Ectodermal cell (in vitro differentiated cells): ENCODE measurements at regions not wholly inside any gene's neighbourhood (a gene's known extent, or its start where the extent isn't known, plus 50 kb on each side); places are given as distances from the start of the nearest gene placed in this dataset.

Experiments used
- H3K27ac ChIP-seq: 2 replicates; pipeline ENCODE4 v1.7.0; 2013; ENCODE audit warnings: mild to moderate bottlenecking, low read depth, low read length; ENCODE audit not compliant: insufficient read depth, poor library complexity, severe bottlenecking
- H3K27me3 ChIP-seq: 2 replicates; pipeline ENCODE4 v1.7.0; 2013; ENCODE audit warnings: mild to moderate bottlenecking, low read length; ENCODE audit not compliant: insufficient read depth, control insufficient read depth, poor library complexity, severe bottlenecking
- H3K36me3 ChIP-seq: one replicate; pipeline ENCODE4 v1.7.0; 2013; ENCODE audit warnings: low read length; ENCODE audit not compliant: control insufficient read depth, insufficient read depth
- H3K4me1 ChIP-seq: one replicate; pipeline ENCODE4 v1.7.0; 2013; ENCODE audit warnings: low read length; ENCODE audit not compliant: control insufficient read depth, insufficient read depth
- H3K4me3 ChIP-seq: 2 replicates; pipeline ENCODE4 v1.7.0; 2013; ENCODE audit warnings: low read depth, low read length, control low read depth; ENCODE audit not compliant: insufficient read depth
- H3K9me3 ChIP-seq: 2 replicates; pipeline ENCODE4 v1.7.0; 2013; ENCODE audit warnings: mild to moderate bottlenecking, low read length, moderate library complexity; ENCODE audit not compliant: control insufficient read depth
- WGBS, 2 experiments: methylation state at CpG; one replicate each; pipeline ENCODE4 v1.1.7; 2013; ENCODE audit warnings: missing lambda C conversion rate in 2 of 2; 5-methylcytosine and 5-hydroxymethylcytosine counted together

- H3K27me3 ChIP-seq = no peaks in the 10 kb centered on the region
- H3K36me3 ChIP-seq = no peaks in the 10 kb centered on the region
- no peaks in the 10 kb centered on the region for H3K9me3 ChIP-seq
- no peak overlapping the region for H3K27ac ChIP-seq
- H3K4me1 ChIP-seq = no peaks in the 10 kb centered on the region
- no peak overlapping the region for H3K4me3 ChIP-seq
- WGBS, 2 experiments = 73 to 82% methylated on average over 2 of the region's 2 CpGs
Measured at GRCh38 chr4:14035076-14035475, 407.6 kb upstream of the BOD1L1 start.

GRCh38 chr4:14043203-14043602 lies 415.7 kb upstream of the BOD1L1 start:
- no peaks in the 10 kb centered on the region for H3K27me3 ChIP-seq
- H3K4me1 ChIP-seq = peaks cover 4% of the 10 kb centered on the region
- no peak overlapping the region for H3K27ac ChIP-seq
- no peaks in the 10 kb centered on the region for H3K9me3 ChIP-seq
- H3K4me3 ChIP-seq = no peak overlapping the region
- H3K36me3 ChIP-seq = no peaks in the 10 kb centered on the region

GRCh38 chr4:14046642-14047041 lies 419.1 kb upstream of the BOD1L1 start:
- no peak overlapping the region for H3K4me3 ChIP-seq
- H3K36me3 ChIP-seq = no peaks in the 10 kb centered on the region
- no peaks in the 10 kb centered on the region for H3K9me3 ChIP-seq
- no peak overlapping the region for H3K27ac ChIP-seq
- H3K4me1 ChIP-seq = peaks cover 4% of the 10 kb centered on the region
- no peaks in the 10 kb centered on the region for H3K27me3 ChIP-seq

GRCh38 chr4:14047840-14048239 lies 420.3 kb upstream of the BOD1L1 start:
- Histone ChIP-seq H3K9me3 (no peaks in the 10 kb centered on the region), H3K27ac (no peak overlapping the region), H3K36me3 (no peaks in the 10 kb centered on the region), H3K27me3 (no peaks in the 10 kb centered on the region), H3K4me1 (peaks cover 4% of the 10 kb centered on the region), H3K4me3 (no peak overlapping the region)
- 86 to 91% methylated on average over 1 of the region's 1 CpG for WGBS, 2 experiments

DNA sequence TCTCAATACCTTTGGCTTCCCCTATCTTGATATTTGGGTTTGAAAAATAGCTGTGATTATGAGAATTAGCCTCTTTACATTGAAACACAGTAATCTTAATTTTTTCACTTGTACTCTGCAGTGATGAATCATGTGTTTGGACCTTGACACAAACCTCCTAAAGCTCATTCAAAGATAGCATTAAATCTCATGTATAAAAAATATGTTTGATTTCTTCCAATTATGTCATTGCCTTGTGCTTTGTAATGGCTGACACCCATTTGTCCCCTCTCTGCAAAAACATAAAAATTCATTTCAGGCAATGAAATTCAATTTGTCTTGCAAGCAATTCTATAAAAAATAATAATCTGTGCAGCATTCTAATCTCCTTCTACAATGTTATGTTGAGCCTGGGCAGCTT lies 422.4 kb upstream of the BOD1L1 start:
- Histone ChIP-seq H3K9me3 (no peaks in the 10 kb centered on the region), H3K36me3 (no peaks in the 10 kb centered on the region), H3K4me3 (no peak overlapping the region), H3K4me1 (peaks cover 4% of the 10 kb centered on the region), H3K27ac (no peak overlapping the region), H3K27me3 (no peaks in the 10 kb centered on the region)

DNA sequence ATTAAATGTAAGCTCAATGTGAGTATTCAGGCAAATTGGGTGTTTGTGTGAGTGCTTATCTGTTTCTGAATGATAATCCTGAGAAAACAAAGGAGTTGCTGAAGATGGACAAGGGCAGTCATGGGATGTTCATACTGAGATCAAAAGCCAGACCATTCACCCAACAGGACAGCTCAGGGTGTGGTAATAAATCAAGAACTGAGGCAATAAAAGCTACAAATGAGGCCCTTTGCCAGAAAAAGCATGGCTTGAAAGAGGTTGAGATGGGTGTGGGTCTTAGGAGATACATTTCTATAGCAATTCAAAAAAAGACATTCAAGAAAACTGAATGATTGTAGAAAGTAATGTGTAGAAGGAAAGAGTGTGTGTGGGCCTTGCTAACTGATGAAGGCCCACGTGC lies 425.8 kb upstream of the BOD1L1 start:
- H3K36me3 ChIP-seq = no peaks in the 10 kb centered on the region
- 85 to 89% methylated on average over 1 of the region's 1 CpG for WGBS, 2 experiments
- no peak overlapping the region for H3K4me3 ChIP-seq
- no peaks in the 10 kb centered on the region for H3K9me3 ChIP-seq
- no peaks in the 10 kb centered on the region for H3K4me1 ChIP-seq
- H3K27me3 ChIP-seq = no peaks in the 10 kb centered on the region
- no peak overlapping the region for H3K27ac ChIP-seq

- Histone ChIP-seq H3K4me3 (no peak overlapping the region), H3K4me1 (no peaks in the 10 kb centered on the region), H3K27ac (no peak overlapping the region), H3K36me3 (no peaks in the 10 kb centered on the region), H3K9me3 (no peaks in the 10 kb centered on the region), H3K27me3 (no peaks in the 10 kb centered on the region)
- WGBS, 2 experiments = 70 to 96% methylated on average over 1 of the region's 1 CpG
Measured at GRCh38 chr4:14054391-14054790, 426.9 kb upstream of the BOD1L1 start.

- H3K9me3 ChIP-seq = no peaks in the 10 kb centered on the region
- H3K27ac ChIP-seq = no peak overlapping the region
- no peaks in the 10 kb centered on the region for H3K36me3 ChIP-seq
- H3K4me3 ChIP-seq = no peak overlapping the region
- H3K4me1 ChIP-seq = no peaks in the 10 kb centered on the region
- H3K27me3 ChIP-seq = no peaks in the 10 kb centered on the region
- WGBS, 2 experiments = 69 to 93% methylated on average over 3 to 4 of the region's 4 CpGs
Measured at GRCh38 chr4:14059006-14059405, 431.5 kb upstream of the BOD1L1 start.

DNA sequence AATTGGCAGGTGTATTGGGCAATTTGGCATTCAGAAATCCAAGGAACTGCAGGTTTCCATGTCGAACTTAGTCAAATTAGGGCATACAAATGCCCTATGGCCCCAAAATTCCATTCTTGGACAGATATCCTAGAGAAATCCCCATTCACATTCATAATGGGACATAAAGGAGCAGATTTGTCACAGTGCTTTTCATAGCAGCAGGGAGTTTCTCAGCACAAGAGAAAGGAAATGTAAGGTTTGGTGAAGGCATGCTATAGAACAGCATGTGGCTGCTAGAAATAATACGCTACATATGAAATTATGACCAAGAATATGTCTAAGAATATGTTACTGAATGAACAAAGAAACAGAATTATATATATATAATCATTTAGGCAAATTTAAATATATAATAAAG lies 437.5 kb upstream of the BOD1L1 start:
- Histone ChIP-seq H3K4me1 (peaks cover 8% of the 10 kb centered on the region), H3K4me3 (no peak overlapping the region), H3K27ac (no peak overlapping the region), H3K9me3 (no peaks in the 10 kb centered on the region), H3K36me3 (no peaks in the 10 kb centered on the region), H3K27me3 (no peaks in the 10 kb centered on the region)
- 19 to 66% methylated on average over 1 to 2 of the region's 2 CpGs for WGBS, 2 experiments

DNA sequence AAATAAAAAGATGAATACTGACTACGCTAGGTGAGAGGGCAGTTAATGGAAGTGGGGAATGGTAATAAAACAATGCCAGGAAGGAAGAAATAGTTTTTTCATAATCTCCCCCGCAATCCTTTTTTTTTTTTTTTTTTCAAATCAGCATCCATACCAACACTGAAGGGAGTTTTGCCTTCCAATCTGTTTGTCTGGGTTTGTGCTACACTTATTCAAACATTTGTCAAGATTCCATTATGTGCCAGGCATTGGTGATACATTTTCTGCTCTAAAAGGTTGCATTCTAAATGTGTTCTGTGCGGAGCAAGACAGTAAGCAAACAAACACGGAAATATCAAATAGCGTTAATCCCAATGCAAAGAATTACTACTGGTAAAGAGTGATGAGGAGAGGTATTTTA lies 437.9 kb upstream of the BOD1L1 start:
- H3K36me3 ChIP-seq = no peaks in the 10 kb centered on the region
- no peak overlapping the region for H3K27ac ChIP-seq
- no peaks in the 10 kb centered on the region for H3K9me3 ChIP-seq
- H3K4me3 ChIP-seq = no peak overlapping the region
- 90 to 91% methylated on average over 3 to 5 of the region's 5 CpGs for WGBS, 2 experiments
- H3K4me1 ChIP-seq = peaks cover 8% of the 10 kb centered on the region
- no peaks in the 10 kb centered on the region for H3K27me3 ChIP-seq

DNA sequence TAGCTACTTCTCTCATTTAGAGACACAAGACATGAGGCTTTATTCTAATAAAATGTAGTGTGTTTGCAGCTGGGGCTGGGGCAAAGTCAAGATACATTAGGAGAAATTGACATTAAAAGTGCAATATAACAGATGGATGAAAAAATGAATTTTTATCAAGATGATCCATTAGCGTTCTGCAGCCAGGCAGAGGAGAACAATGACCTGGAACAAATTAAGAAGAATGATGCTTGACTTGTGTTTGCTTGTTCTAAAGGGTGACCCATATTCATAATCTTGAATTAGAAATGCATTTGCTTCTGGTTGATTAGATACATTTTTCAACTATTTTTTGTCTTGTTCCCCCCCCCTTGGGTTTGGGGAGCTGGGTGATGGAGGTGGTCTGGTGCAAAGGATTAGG lies 439.5 kb upstream of the BOD1L1 start:
- Histone ChIP-seq H3K27me3 (no peaks in the 10 kb centered on the region), H3K4me3 (no peak overlapping the region), H3K27ac (no peak overlapping the region), H3K4me1 (peaks cover 8% of the 10 kb centered on the region), H3K36me3 (no peaks in the 10 kb centered on the region), H3K9me3 (no peaks in the 10 kb centered on the region)
- 97% methylated on average over 1 of the region's 1 CpG for WGBS, 2 experiments
